ENCODE measurements at regions not wholly inside any gene's neighbourhood (a gene's known extent, or its start where the extent isn't known, plus 50 kb on each side); places are given as distances from the start of the nearest gene placed in this dataset.

- no peak overlapping the region for H3K27ac Mint-ChIP-seq
- no peak for DNase-seq
- no peaks in the 10 kb centered on the region for H3K4me1 Mint-ChIP-seq
- CTCF ChIA-PET = no interaction called here
- H3K9me3 Mint-ChIP-seq = no peaks in the 10 kb centered on the region
- H3K27me3 Mint-ChIP-seq = peaks cover 4% of the 10 kb centered on the region
- no peaks in the 10 kb centered on the region for H3K36me3 Mint-ChIP-seq
- no peak overlapping the region for H3K4me3 Mint-ChIP-seq
Observed at GRCh38 chr5:175220549-175220948, 223.4 kb downstream of the DRD1 start.

GRCh38 chr5:175219366-175219765, 224.6 kb downstream of the DRD1 start:
- no peak for DNase-seq
- no peak overlapping the region for H3K4me3 Mint-ChIP-seq
- no peaks in the 10 kb centered on the region for H3K36me3 Mint-ChIP-seq

DNA sequence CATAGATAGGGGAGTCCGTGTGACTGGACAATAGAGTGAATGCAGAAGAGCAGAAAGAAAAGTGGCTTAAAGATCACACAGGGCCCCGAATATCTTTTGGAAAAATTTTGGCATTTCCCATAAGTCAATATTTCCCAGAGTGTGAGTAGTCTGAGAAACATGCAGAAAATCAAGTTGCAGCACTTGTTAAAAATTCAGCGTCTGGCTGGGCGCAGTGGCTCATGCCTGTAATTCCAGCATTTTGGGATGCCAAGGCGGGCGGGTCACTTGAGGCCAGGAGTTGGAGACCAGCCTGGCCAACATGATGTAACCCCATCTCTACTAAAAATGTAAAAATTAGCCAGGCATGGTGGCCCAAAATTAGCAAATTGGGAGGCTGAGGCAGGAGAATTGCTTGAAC, 227.0 kb downstream of the DRD1 start:
- H3K9me3 Mint-ChIP-seq = no peaks in the 10 kb centered on the region

More at GRCh38 chr5:175219366-175219765, 224.6 kb downstream of the DRD1 start:
- Mint-ChIP-seq H3K4me1 (no peaks in the 10 kb centered on the region), H3K9me3 (no peaks in the 10 kb centered on the region), H3K27me3 (peaks cover 4% of the 10 kb centered on the region), H3K27ac (no peak overlapping the region)
- CTCF ChIA-PET = interaction anchor here (0.7 kb wide), 1 partner anchor 270 kb away, joined by 4 read pairs; no protein-coding TSS in a partner anchor

DNA sequence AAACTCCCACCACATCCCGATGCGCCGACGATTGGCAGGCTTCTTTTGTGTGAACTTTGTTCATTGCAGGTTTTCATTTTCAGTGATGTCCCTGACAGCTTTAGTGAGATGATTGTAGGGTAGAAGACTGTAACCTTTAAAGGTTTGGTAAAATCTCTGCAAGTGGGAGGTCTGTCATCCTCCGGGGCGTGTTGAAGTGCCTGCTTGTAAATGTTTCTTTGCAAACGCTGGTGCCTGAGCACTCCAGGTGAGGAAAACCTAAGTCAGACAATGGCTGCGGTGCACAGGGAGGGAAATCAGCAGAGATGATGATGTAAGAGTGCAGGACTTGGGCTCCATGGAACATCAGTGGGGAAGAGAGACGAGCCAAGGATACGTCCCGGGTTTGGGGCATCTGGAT, 228.1 kb downstream of the DRD1 start:
- DNase-seq = no peak
- Mint-ChIP-seq H3K4me3 (no peak overlapping the region), H3K36me3 (no peaks in the 10 kb centered on the region), H3K9me3 (no peaks in the 10 kb centered on the region), H3K27me3 (peaks cover 6% of the 10 kb centered on the region), H3K4me1 (no peaks in the 10 kb centered on the region), H3K27ac (no peak overlapping the region)
- CTCF ChIA-PET = no interaction called here

More for the DNA sequence above, 227.0 kb downstream of the DRD1 start:
- Mint-ChIP-seq H3K4me3 (no peak overlapping the region), H3K4me1 (no peaks in the 10 kb centered on the region), H3K36me3 (no peaks in the 10 kb centered on the region), H3K27me3 (peaks cover 6% of the 10 kb centered on the region), H3K27ac (no peak overlapping the region)
- CTCF ChIA-PET = no interaction called here
- no peak for DNase-seq

- Mint-ChIP-seq H3K4me3 (no peak overlapping the region), H3K36me3 (no peaks in the 10 kb centered on the region), H3K27me3 (peaks cover 6% of the 10 kb centered on the region), H3K27ac (no peak overlapping the region), H3K4me1 (no peaks in the 10 kb centered on the region), H3K9me3 (no peaks in the 10 kb centered on the region)
- CTCF ChIA-PET = no interaction called here
- DNase-seq = no peak
Observed at GRCh38 chr5:175214152-175214551, 229.8 kb downstream of the DRD1 start.

DNA sequence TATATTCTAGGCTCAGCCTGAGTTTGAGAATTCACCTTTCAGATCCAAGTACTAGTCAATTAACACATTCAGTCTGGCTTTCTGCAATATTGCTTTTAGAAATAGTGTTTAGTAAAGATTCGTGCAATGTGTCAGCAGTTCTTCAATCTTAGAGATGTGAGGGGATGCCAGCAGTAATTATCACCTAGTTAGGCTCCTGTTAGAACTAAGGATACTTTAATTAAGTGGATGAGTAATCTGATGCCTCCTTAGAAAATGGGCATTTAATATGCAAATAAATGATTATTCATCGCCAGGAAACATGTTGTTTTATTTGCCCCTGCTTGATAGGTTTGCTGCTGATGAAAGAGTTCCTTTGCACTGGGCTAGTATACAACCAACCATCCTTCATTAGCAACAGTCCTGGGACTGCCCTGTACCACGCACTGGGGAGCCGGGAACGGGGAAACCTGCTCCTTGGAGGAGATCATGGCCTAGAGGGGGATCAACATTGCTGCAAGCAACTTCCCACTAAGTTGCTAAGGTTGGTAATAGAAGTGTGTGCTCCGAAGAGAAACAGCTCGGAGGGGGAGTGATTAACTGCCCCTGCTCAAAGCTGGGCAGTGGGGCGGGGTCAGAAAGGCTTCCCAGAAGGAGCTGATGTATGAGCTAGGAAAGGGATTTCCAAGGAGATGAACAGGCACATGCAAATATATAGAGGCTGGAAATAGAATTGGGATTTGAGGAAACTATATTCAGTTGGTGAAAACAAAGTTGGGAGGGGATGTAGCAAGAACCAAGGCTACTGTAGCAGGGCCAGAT, 231.8 kb downstream of the DRD1 start:
- H3K9me3 Mint-ChIP-seq = no peaks in the 10 kb centered on the region
- H3K27ac Mint-ChIP-seq = no peak overlapping the region
- H3K4me1 Mint-ChIP-seq = no peaks in the 10 kb centered on the region
- H3K36me3 Mint-ChIP-seq = no peaks in the 10 kb centered on the region
- H3K27me3 Mint-ChIP-seq = peaks cover 6% of the 10 kb centered on the region
- no peak overlapping the region for H3K4me3 Mint-ChIP-seq
- DNase-seq = no peak
- CTCF ChIA-PET = no interaction called here

DNA sequence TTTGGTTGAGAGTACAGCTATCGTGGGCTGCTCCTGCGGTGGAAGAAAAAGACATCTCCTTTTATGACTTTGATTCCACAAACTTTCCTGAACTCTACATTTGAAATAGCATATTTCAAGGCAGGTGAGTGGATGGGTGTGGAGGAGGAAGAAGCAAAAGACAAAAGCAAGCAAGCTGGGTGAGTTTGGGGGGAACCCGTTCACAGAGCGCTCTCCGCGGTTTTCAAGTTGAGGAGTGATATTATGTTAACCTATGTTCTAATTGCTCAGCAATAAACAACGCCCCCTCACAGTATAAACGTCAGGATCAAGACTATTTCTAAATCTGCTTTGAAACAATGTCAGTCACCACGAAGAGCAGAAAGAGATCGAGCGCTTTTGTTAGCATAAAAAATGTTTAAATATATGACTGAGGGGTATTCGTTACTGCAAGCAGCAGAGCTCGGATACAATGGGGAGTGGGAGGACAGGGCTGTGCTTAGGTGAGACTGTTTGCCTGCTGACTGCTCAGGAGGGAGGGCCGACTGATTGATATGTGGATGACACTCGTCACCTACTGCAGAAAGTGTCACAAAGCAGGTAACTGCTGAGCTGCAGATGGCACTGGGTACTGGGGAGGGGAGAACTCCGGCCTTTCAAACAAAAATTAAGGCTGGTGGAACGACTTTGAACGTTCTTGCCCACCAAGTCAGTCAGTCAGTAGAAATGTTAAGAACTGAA, 236.5 kb downstream of the DRD1 start:
- Mint-ChIP-seq H3K4me3 (no peak overlapping the region), H3K4me1 (no peaks in the 10 kb centered on the region)
- CTCF ChIA-PET = no interaction called here

DNA sequence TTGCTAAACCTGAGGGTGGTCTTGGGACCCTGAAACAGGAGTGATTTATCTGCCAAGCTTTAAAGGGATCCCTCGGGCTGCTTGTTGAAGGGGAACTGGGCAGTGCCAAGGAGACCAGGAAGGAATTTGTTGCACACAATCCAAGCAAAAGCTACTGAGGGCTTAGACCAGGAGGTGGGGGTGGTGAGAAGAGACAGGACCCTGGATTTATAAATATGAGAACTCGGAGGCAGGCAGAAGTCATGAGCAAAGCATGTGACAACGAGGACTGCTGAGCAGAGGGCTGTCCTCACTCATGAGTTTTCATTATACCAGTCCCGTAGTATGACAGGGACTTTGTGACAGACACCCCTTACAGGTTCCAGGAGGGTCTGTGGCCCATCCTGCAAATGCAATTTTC, 237.3 kb downstream of the DRD1 start:
- Mint-ChIP-seq H3K4me3 (no peak overlapping the region), H3K9me3 (no peaks in the 10 kb centered on the region), H3K4me1 (no peaks in the 10 kb centered on the region), H3K27me3 (no peaks in the 10 kb centered on the region), H3K36me3 (no peaks in the 10 kb centered on the region), H3K27ac (no peak overlapping the region)
- CTCF ChIA-PET = no interaction called here
- DNase-seq = no peak

More for the DNA sequence above, 236.5 kb downstream of the DRD1 start:
- Mint-ChIP-seq H3K27me3 (peaks cover 3% of the 10 kb centered on the region), H3K9me3 (no peaks in the 10 kb centered on the region), H3K36me3 (no peaks in the 10 kb centered on the region), H3K27ac (no peak overlapping the region)
- DNase-seq = no peak

DNA sequence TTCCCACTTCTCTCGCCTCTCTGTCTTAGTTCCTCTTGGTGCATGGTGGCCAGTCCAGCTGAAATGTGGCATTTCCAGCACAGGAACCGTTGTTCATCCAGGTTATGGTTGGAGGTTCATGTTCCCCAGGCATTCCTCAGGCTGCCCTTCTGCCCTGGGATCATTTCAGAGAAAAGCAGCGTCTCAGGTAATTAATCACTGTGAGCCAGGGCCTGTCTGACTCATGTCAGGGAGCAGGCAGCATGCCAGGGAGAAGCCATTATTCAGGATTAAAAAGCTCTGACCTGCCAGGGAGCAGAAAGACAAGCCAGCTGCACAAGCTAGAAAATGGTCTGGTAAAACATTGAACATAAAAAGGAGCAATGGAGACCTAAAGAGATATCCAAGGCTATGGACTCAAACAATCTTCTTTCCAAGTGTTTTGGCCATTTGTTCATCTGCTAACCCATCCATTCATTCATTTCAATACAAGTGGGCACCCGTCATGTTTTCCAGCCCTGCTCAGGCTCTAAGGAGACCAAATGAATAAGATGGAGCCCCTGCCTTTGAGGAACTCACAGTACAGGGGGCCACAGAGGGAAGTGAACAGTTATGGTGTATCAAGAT, 241.4 kb downstream of the DRD1 start:
- Mint-ChIP-seq H3K4me3 (no peak overlapping the region), H3K4me1 (no peaks in the 10 kb centered on the region), H3K9me3 (no peaks in the 10 kb centered on the region), H3K27me3 (no peaks in the 10 kb centered on the region), H3K36me3 (no peaks in the 10 kb centered on the region), H3K27ac (no peak overlapping the region)
- no peak for DNase-seq
- CTCF ChIA-PET = no interaction called here

DNA sequence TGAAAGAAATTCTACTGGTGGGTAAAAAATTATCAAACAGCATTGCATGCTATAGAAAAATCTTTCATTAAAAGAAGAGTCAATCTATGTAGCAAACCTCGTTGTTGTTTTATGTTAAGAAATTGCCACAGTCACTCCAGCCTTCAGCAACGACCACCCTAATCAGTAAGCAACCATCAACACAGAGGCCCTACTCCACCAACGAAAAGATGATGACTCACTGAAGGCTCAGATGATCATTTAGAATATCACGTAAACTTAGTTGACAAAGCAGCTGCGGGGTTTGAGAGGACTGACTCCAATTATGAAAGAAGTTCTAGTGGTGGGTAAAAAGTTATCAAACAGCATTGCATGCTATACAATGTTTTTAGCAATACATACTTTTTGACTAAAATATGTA, 242.6 kb downstream of the DRD1 start:
- no peak overlapping the region for H3K4me3 Mint-ChIP-seq
- H3K36me3 Mint-ChIP-seq = no peaks in the 10 kb centered on the region
- no peaks in the 10 kb centered on the region for H3K9me3 Mint-ChIP-seq
- no peak for DNase-seq
- H3K4me1 Mint-ChIP-seq = no peaks in the 10 kb centered on the region
- no peaks in the 10 kb centered on the region for H3K27me3 Mint-ChIP-seq
- CTCF ChIA-PET = no interaction called here
- H3K27ac Mint-ChIP-seq = no peak overlapping the region

DNA sequence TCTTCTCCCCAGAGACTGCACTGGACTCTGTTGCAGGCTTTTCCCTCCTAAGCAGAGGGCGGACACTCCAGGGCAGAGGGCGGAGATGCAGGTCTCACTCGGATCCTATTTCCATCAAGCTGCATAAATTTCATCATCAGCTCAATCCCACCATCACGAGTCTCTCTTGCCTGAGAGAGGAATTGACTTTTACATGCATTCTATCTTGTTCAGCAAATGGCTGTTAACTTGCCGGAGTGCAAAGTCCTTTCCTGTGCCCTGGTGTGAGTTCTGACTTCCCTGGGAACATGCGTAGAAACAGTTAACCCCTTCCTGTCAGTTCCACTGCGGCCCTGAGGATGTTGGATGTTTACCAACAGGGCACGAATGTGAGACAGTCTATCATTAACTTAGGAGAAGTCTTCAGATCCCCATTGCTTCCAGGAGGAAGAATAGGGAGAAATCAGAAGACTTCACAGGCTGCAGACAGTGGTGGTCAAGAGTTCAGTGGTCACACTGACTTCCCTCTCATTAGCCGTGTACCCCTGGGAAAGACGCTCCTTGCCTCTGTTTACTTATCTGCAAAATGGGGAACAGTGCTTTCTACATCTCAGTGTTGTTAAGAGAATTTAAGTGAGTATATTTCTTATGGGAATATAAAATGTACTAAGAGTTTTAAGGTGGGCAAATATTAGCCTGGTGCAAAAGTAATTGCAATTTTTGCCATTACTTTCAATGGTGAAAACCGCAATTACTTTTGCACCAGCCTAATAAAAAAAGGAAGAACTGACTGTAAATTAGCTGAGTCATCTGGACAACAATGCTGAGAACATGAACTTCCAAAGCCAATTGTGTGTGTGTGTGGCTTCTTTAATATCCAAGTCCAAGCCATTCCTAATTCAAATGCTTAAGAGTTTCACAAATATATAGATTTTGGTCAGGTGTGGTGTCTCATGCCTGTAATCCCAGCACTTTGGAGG, 248.0 kb downstream of the DRD1 start:
- no peaks in the 10 kb centered on the region for H3K36me3 Mint-ChIP-seq
- H3K4me1 Mint-ChIP-seq = no peaks in the 10 kb centered on the region
- no peak for DNase-seq
- H3K27ac Mint-ChIP-seq = no peak overlapping the region
- CTCF ChIA-PET = no interaction called here
- no peak overlapping the region for H3K4me3 Mint-ChIP-seq
- H3K9me3 Mint-ChIP-seq = no peaks in the 10 kb centered on the region
- no peaks in the 10 kb centered on the region for H3K27me3 Mint-ChIP-seq

DNA sequence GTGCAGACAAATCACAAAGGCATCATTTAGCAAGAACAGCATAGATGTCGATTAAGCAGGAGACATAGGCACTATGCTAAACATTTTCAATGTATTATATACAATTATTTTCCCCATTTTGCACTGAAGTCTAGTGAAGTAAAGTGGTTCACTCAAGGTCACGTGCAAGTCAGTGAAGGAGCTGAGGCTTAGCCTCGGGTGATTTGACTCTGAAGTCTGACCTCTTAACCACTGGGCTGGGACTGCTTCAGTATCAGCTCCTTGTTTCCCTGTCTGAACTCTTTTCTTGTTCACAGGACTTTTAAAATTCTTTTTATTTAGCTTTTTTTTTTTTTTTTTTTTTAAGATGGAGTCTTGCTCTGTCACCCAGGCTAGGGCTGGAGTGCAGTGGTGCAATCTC, 262.7 kb downstream of the DRD1 start:
- CTCF ChIA-PET = no interaction called here
- H3K4me3 Mint-ChIP-seq = no peak overlapping the region
- H3K27me3 Mint-ChIP-seq = no peaks in the 10 kb centered on the region
- no peaks in the 10 kb centered on the region for H3K4me1 Mint-ChIP-seq
- no peak for DNase-seq
- H3K36me3 Mint-ChIP-seq = no peaks in the 10 kb centered on the region
- H3K27ac Mint-ChIP-seq = no peak overlapping the region
- H3K9me3 Mint-ChIP-seq = no peaks in the 10 kb centered on the region

DNA sequence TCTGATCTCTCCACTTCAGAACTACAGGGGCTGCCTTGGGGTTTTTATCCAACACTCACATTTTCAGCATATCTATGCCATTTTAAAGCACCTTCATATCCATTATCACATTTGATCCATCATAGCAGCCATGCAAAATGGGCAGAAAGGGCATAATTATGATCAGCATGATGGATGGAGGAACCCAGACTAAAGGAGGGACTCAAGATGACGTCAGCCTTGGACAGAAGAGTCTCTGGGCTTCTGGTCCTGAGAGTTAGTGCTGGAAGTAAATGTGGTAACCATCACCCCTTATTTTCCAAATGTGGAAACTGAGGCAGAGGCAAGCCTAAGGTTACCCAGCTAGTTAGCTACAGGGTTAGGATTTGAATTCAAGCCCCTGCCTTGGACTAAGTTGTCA, 273.1 kb downstream of the DRD1 start:
- no peak overlapping the region for H3K4me3 Mint-ChIP-seq
- no peak for DNase-seq
- no peak overlapping the region for H3K27ac Mint-ChIP-seq
- CTCF ChIA-PET = no interaction called here
- no peaks in the 10 kb centered on the region for H3K9me3 Mint-ChIP-seq
- no peaks in the 10 kb centered on the region for H3K36me3 Mint-ChIP-seq
- H3K27me3 Mint-ChIP-seq = peaks cover 6% of the 10 kb centered on the region
- no peaks in the 10 kb centered on the region for H3K4me1 Mint-ChIP-seq

- DNase-seq = no peak
- H3K27ac Mint-ChIP-seq = no peak overlapping the region
- no peaks in the 10 kb centered on the region for H3K9me3 Mint-ChIP-seq
- no peak overlapping the region for H3K4me3 Mint-ChIP-seq
- H3K4me1 Mint-ChIP-seq = no peaks in the 10 kb centered on the region
- H3K27me3 Mint-ChIP-seq = peaks cover 3% of the 10 kb centered on the region
- no peaks in the 10 kb centered on the region for H3K36me3 Mint-ChIP-seq
- CTCF ChIA-PET = no interaction called here
Observed at GRCh38 chr5:175168882-175169507, 275.0 kb downstream of the DRD1 start.
